Cardiac fibroblast (primary cell): ENCODE measurements at regions not wholly inside any gene's neighbourhood (a gene's known extent, or its start where the extent isn't known, plus 50 kb on each side); places are given as distances from the start of the nearest gene placed in this dataset.

Experiments
- DNase-seq, 2 donors: peaks; one replicate each; pipeline versions ENCODE4 v3.0.0 to v3.0.0-alpha.2; 2010; ENCODE audit warnings: low read depth in 2 of 2
- H3K4me3 ChIP-seq, 2 donors: replicated peaks in 1 of 2; 1 replicate in 1 of 2; 2 replicates in 1 of 2; pipeline ENCODE4 v1.5.1; 2011; ENCODE audit warnings: low read depth in 2 of 2, low read length in 2 of 2, mild to moderate bottlenecking in 2 of 2, moderate library complexity in 1 of 2
- TF ChIP-seq, protein P1 (sequence below): IDR thresholded peaks from one replicate; pipeline ENCODE4 v1.5.1; 2011; ENCODE audit warnings: low read depth, mild to moderate bottlenecking, low read length, inconsistent platforms

GRCh38 chr19:32138416-32138815 is 207.0 kb upstream of the ZNF507 start:
- no peak for DNase-seq
- TF ChIP-seq, protein P1, sequence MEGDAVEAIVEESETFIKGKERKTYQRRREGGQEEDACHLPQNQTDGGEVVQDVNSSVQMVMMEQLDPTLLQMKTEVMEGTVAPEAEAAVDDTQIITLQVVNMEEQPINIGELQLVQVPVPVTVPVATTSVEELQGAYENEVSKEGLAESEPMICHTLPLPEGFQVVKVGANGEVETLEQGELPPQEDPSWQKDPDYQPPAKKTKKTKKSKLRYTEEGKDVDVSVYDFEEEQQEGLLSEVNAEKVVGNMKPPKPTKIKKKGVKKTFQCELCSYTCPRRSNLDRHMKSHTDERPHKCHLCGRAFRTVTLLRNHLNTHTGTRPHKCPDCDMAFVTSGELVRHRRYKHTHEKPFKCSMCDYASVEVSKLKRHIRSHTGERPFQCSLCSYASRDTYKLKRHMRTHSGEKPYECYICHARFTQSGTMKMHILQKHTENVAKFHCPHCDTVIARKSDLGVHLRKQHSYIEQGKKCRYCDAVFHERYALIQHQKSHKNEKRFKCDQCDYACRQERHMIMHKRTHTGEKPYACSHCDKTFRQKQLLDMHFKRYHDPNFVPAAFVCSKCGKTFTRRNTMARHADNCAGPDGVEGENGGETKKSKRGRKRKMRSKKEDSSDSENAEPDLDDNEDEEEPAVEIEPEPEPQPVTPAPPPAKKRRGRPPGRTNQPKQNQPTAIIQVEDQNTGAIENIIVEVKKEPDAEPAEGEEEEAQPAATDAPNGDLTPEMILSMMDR: no peak
- no peak overlapping the region for H3K4me3 ChIP-seq

DNA sequence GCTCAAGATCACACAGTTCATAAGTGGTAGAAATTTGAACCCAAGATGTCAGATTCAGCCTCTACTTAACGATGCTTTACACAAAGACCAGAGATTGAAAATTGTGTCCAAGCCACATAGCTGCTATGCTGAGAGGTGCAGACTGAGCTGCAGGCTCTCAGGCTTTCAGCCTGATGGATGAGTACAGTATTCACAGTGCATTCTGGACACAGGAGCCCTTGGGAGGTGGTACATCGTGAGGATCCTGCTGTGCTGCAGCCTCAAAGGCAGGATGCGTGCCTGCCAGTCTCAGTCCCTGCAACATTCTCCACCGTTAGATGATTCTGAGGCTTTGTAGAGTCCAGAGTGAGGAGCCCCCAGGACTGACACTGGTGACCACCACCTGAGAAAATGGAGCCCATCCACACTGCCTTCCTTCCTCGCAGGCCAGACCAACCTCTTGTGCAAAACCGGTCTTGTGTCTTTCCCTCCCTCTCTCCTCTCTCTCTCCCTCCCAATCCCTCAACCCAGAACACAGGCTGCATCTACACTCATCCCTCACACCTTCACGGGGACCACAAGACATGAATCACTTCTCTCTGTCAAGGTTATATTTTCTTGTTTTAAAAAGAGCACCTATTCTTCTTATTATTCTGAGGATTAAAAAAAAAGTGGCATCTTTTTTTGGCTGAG is 203.4 kb upstream of the ZNF507 start:
- no peak for DNase-seq
- no peak overlapping the region for H3K4me3 ChIP-seq
- TF ChIP-seq, protein P1: no peak

GRCh38 chr19:32146664-32147063 is 198.7 kb upstream of the ZNF507 start:
- H3K4me3 ChIP-seq: no peak overlapping the region
- no peak for DNase-seq
- TF ChIP-seq, protein P1: no peak

- no peak overlapping the region for H3K4me3 ChIP-seq
- no peak for DNase-seq
- TF ChIP-seq, protein P1: no peak
Measured at GRCh38 chr19:32150605-32151004, 194.8 kb upstream of the ZNF507 start.

GRCh38 chr19:32154418-32154817 is 191.0 kb upstream of the ZNF507 start:
- DNase-seq: no peak
- no peak overlapping the region for H3K4me3 ChIP-seq
- TF ChIP-seq, protein P1: no peak

DNA sequence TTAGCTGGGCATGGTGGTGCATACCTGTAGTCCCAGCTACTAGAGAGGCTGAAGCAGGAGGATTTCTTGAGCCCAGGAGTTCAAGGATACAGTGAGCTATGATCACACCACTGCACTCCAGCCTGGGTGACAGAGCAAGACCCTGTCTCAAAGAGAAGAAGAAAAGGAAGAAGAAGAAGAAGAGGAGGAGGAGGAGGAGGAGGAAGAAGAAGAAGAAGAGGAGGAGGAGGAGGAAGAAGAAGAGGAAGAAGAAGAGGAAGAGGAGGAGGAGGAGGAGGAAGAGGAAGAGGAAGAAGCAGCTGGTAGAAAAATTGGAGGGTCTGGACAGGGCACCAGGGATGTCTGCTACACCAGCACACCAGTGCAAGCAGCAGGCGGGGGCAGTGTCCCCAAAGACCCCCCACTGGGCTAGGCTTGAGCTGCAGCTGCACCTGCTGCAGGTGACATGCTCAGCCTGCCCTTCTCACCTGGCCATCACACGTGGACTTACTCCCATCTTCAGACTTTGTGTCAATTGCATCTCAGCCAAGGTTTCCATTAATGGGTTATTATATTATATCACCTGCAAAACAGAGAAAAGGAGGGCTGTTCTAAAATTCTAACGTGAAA is 180.9 kb upstream of the ZNF507 start:
- TF ChIP-seq, protein P1: no peak
- no peak overlapping the region for H3K4me3 ChIP-seq
- DNase-seq: no peak
